Activated gamma-delta T cell treated with Interleukin-2 at 50 U/mL for 16 hours (primary cell): ENCODE measurements at regions not wholly inside any gene's neighbourhood (a gene's known extent, or its start where the extent isn't known, plus 50 kb on each side); places are given as distances from the start of the nearest gene placed in this dataset.

ENCODE experiments used
- DNase-seq: peaks from one replicate; pipeline ENCODE4 v3.0.0-alpha.2; 2020

GRCh38 chr13:106906426-106906996 lies 338.6 kb upstream of the ARGLU1 start:
- no peak for DNase-seq

- DNase-seq = no peak
Observed at GRCh38 chr13:106905380-106906162, 337.6 kb upstream of the ARGLU1 start.

GRCh38 chr13:106899442-106899841 lies 331.5 kb upstream of the ARGLU1 start:
- no peak for DNase-seq

GRCh38 chr13:106898231-106898630 lies 330.3 kb upstream of the ARGLU1 start:
- DNase-seq = no peak

- DNase-seq = no peak
Observed at GRCh38 chr13:106888148-106888547, 320.2 kb upstream of the ARGLU1 start.

- no peak for DNase-seq
Observed at GRCh38 chr13:106887686-106888085, 319.7 kb upstream of the ARGLU1 start.

GRCh38 chr13:106883976-106884375 lies 316.0 kb upstream of the ARGLU1 start:
- no peak for DNase-seq

- no peak for DNase-seq
Observed at GRCh38 chr13:106882246-106882645, 314.3 kb upstream of the ARGLU1 start.

GRCh38 chr13:106879806-106880205 lies 311.9 kb upstream of the ARGLU1 start:
- DNase-seq = no peak

GRCh38 chr13:106874323-106874722 lies 306.4 kb upstream of the ARGLU1 start:
- DNase-seq = no peak

- no peak for DNase-seq
Observed at GRCh38 chr13:106873810-106874209, 305.9 kb upstream of the ARGLU1 start.

GRCh38 chr13:106867249-106867648 lies 299.3 kb upstream of the ARGLU1 start:
- DNase-seq = no peak

- DNase-seq = no peak
Observed at GRCh38 chr13:106865716-106866440, 297.9 kb upstream of the ARGLU1 start.

- DNase-seq = no peak
Observed at GRCh38 chr13:106859533-106859904, 291.6 kb upstream of the ARGLU1 start.

- no peak for DNase-seq
Observed at GRCh38 chr13:106858903-106859532, 291.1 kb upstream of the ARGLU1 start.

GRCh38 chr13:106852436-106852835 lies 284.5 kb upstream of the ARGLU1 start:
- no peak for DNase-seq

- DNase-seq = no peak
Observed at GRCh38 chr13:106850973-106851650, 283.2 kb upstream of the ARGLU1 start.

GRCh38 chr13:106846571-106847448 lies 278.9 kb upstream of the ARGLU1 start:
- no peak for DNase-seq

GRCh38 chr13:106836186-106836802 lies 268.4 kb upstream of the ARGLU1 start:
- no peak for DNase-seq

GRCh38 chr13:106835477-106835876 lies 267.5 kb upstream of the ARGLU1 start:
- DNase-seq = no peak

GRCh38 chr13:106821979-106822378 lies 254.0 kb upstream of the ARGLU1 start:
- no peak for DNase-seq
